ENCODE measurements at regions not wholly inside any gene's neighbourhood (a gene's known extent, or its start where the extent isn't known, plus 50 kb on each side); places are given as distances from the start of the nearest gene placed in this dataset.

- no peak overlapping the region for H3K27ac ChIP-seq (ENCODE audit: low read length, poor library complexity, severe bottlenecking)
- H2BK5ac ChIP-seq (ENCODE audit: low read depth, low read length, poor library complexity, severe bottlenecking), result no peak overlapping the region
- no peak overlapping the region for H4K91ac ChIP-seq (ENCODE audit: low read length)
- no peak overlapping the region for H3K14ac ChIP-seq (ENCODE audit: low read length in 2 of 2)
- 59% methylated on average over 3 of the region's 3 CpGs for WGBS
- H2AK5ac ChIP-seq (ENCODE audit: low read length, severe bottlenecking), result no peak overlapping the region
- peaks cover 16% of the 10 kb centered on the region for H3K9me3 ChIP-seq (ENCODE audit: control insufficient read depth, low read length)
- DNase-seq, result no peak
- no peak overlapping the region for H2BK12ac ChIP-seq (ENCODE audit: low read length in 2 of 2)
- no peak overlapping the region for H4K8ac ChIP-seq (ENCODE audit: low read length)
- no peak overlapping the region for H3K4ac ChIP-seq (ENCODE audit: low read depth in 1 of 2, low read length in 2 of 2)
- no peak overlapping the region for H2AFZ ChIP-seq (ENCODE audit: low read depth, low read length)
- no peak overlapping the region for H3K9ac ChIP-seq (ENCODE audit: low read length)
- no peak overlapping the region for H3K4me3 ChIP-seq (ENCODE audit: insufficient read depth in 1 of 2, low read depth in 1 of 2, low read length in 2 of 2)
- no peak overlapping the region for H2BK120ac ChIP-seq (ENCODE audit: low read depth, low read length)
- no peaks in the 10 kb centered on the region for H3K36me3 ChIP-seq (ENCODE audit: control insufficient read depth in 1 of 2, insufficient read depth in 2 of 2, low read depth in 1 of 2, low read length in 2 of 2)
- H3K18ac ChIP-seq (ENCODE audit: low read depth in 1 of 2, low read length in 2 of 2), result no peak overlapping the region
- no peaks in the 10 kb centered on the region for H3K79me1 ChIP-seq (replicated peaks; ENCODE audit: low read length, poor library complexity, severe bottlenecking)
- H3K27me3 ChIP-seq (ENCODE audit: control insufficient read depth in 1 of 2, insufficient read depth in 1 of 2, low read length in 2 of 2), result no peaks in the 10 kb centered on the region
- H3K4me2 ChIP-seq (ENCODE audit: low read length, poor library complexity, severe bottlenecking), result no peak overlapping the region
- no peak overlapping the region for H3K23ac ChIP-seq (ENCODE audit: low read length in 2 of 2)
- H3K4me1 ChIP-seq (ENCODE audit: control insufficient read depth, insufficient read depth, low read depth, low read length), result no peaks in the 10 kb centered on the region
- H2BK15ac ChIP-seq (ENCODE audit: low read depth, poor library complexity, severe bottlenecking), result no peak overlapping the region
These were observed 2098.7 kb upstream of the WWC1 start for GRCh38 chr5:166192696-166193095.

GRCh38 chr5:166195981-166196380, 2095.5 kb upstream of the WWC1 start:
- Histone ChIP-seq H3K79me1 (replicated peaks; ENCODE audit: low read length, poor library complexity, severe bottlenecking) (no peaks in the 10 kb centered on the region), H3K18ac (ENCODE audit: low read depth in 1 of 2, low read length in 2 of 2) (no peak overlapping the region), H2BK12ac (ENCODE audit: low read length in 2 of 2) (no peak overlapping the region), H3K4me3 (ENCODE audit: insufficient read depth in 1 of 2, low read depth in 1 of 2, low read length in 2 of 2) (no peak overlapping the region), H4K91ac (ENCODE audit: low read length) (no peak overlapping the region), H3K9ac (ENCODE audit: low read length) (no peak overlapping the region), H2AK5ac (ENCODE audit: low read length, severe bottlenecking) (no peak overlapping the region), H3K27ac (ENCODE audit: low read length, poor library complexity, severe bottlenecking) (no peak overlapping the region), H2BK5ac (ENCODE audit: low read depth, low read length, poor library complexity, severe bottlenecking) (no peak overlapping the region), H2BK15ac (ENCODE audit: low read depth, poor library complexity, severe bottlenecking) (no peak overlapping the region), H3K4me1 (ENCODE audit: control insufficient read depth, insufficient read depth, low read depth, low read length) (no peaks in the 10 kb centered on the region), H4K8ac (ENCODE audit: low read length) (no peak overlapping the region), H3K36me3 (ENCODE audit: control insufficient read depth in 1 of 2, insufficient read depth in 2 of 2, low read depth in 1 of 2, low read length in 2 of 2) (no peaks in the 10 kb centered on the region), H3K9me3 (ENCODE audit: control insufficient read depth, low read length) (peaks cover 6% of the 10 kb centered on the region), H3K4me2 (ENCODE audit: low read length, poor library complexity, severe bottlenecking) (no peak overlapping the region), H3K4ac (ENCODE audit: low read depth in 1 of 2, low read length in 2 of 2) (no peak overlapping the region), H2BK120ac (ENCODE audit: low read depth, low read length) (no peak overlapping the region), H3K14ac (ENCODE audit: low read length in 2 of 2) (no peak overlapping the region), H2AFZ (ENCODE audit: low read depth, low read length) (no peak overlapping the region), H3K27me3 (ENCODE audit: control insufficient read depth in 1 of 2, insufficient read depth in 1 of 2, low read length in 2 of 2) (no peaks in the 10 kb centered on the region), H3K23ac (ENCODE audit: low read length in 2 of 2) (no peak overlapping the region)
- 93% methylated on average over 2 of the region's 3 CpGs for WGBS
- DNase-seq, result no peak

- Histone ChIP-seq H3K9ac (ENCODE audit: low read length) (no peak overlapping the region), H3K4me1 (ENCODE audit: control insufficient read depth, insufficient read depth, low read depth, low read length) (no peaks in the 10 kb centered on the region), H3K4me3 (ENCODE audit: insufficient read depth in 1 of 2, low read depth in 1 of 2, low read length in 2 of 2) (no peak overlapping the region)
These were observed 2090.9 kb upstream of the WWC1 start for GRCh38 chr5:166200532-166200931.

GRCh38 chr5:166211640-166212039, 2079.8 kb upstream of the WWC1 start:
- no peak overlapping the region for H3K27ac ChIP-seq (ENCODE audit: low read length, poor library complexity, severe bottlenecking)
- no peaks in the 10 kb centered on the region for H3K79me1 ChIP-seq (replicated peaks; ENCODE audit: low read length, poor library complexity, severe bottlenecking)
- H3K9ac ChIP-seq (ENCODE audit: low read length), result no peak overlapping the region
- DNase-seq, result no peak
- H2BK12ac ChIP-seq (ENCODE audit: low read length in 2 of 2), result no peak overlapping the region
- no peak overlapping the region for H2AFZ ChIP-seq (ENCODE audit: low read depth, low read length)
- H3K4me3 ChIP-seq (ENCODE audit: insufficient read depth in 1 of 2, low read depth in 1 of 2, low read length in 2 of 2), result no peak overlapping the region
- no peak overlapping the region for H3K18ac ChIP-seq (ENCODE audit: low read depth in 1 of 2, low read length in 2 of 2)
- no peak overlapping the region for H2BK5ac ChIP-seq (ENCODE audit: low read depth, low read length, poor library complexity, severe bottlenecking)
- H3K4me2 ChIP-seq (ENCODE audit: low read length, poor library complexity, severe bottlenecking), result no peak overlapping the region
- 85% methylated on average over 3 of the region's 3 CpGs for WGBS
- no peak overlapping the region for H4K8ac ChIP-seq (ENCODE audit: low read length)
- H2BK120ac ChIP-seq (ENCODE audit: low read depth, low read length), result no peak overlapping the region
- peaks cover 26% of the 10 kb centered on the region for H3K9me3 ChIP-seq (ENCODE audit: control insufficient read depth, low read length)
- H3K14ac ChIP-seq (ENCODE audit: low read length in 2 of 2), result no peak overlapping the region
- H3K4ac ChIP-seq (ENCODE audit: low read depth in 1 of 2, low read length in 2 of 2), result no peak overlapping the region
- H3K36me3 ChIP-seq (ENCODE audit: control insufficient read depth in 1 of 2, insufficient read depth in 2 of 2, low read depth in 1 of 2, low read length in 2 of 2), result no peaks in the 10 kb centered on the region
- H3K23ac ChIP-seq (ENCODE audit: low read length in 2 of 2), result no peak overlapping the region
- H3K4me1 ChIP-seq (ENCODE audit: control insufficient read depth, insufficient read depth, low read depth, low read length), result no peaks in the 10 kb centered on the region
- no peaks in the 10 kb centered on the region for H3K27me3 ChIP-seq (ENCODE audit: control insufficient read depth in 1 of 2, insufficient read depth in 1 of 2, low read length in 2 of 2)
- no peak overlapping the region for H4K91ac ChIP-seq (ENCODE audit: low read length)
- H2BK15ac ChIP-seq (ENCODE audit: low read depth, poor library complexity, severe bottlenecking), result no peak overlapping the region
- H2AK5ac ChIP-seq (ENCODE audit: low read length, severe bottlenecking), result no peak overlapping the region

More at GRCh38 chr5:166200532-166200931, 2090.9 kb upstream of the WWC1 start:
- no peaks in the 10 kb centered on the region for H3K27me3 ChIP-seq (ENCODE audit: control insufficient read depth in 1 of 2, insufficient read depth in 1 of 2, low read length in 2 of 2)
- H3K27ac ChIP-seq (ENCODE audit: low read length, poor library complexity, severe bottlenecking), result no peak overlapping the region
- H2AFZ ChIP-seq (ENCODE audit: low read depth, low read length), result no peak overlapping the region
- no peak overlapping the region for H3K18ac ChIP-seq (ENCODE audit: low read depth in 1 of 2, low read length in 2 of 2)
- no CpG with 5 or more reads among the region's 2 CpGs for WGBS
- H3K4ac ChIP-seq (ENCODE audit: low read depth in 1 of 2, low read length in 2 of 2), result no peak overlapping the region
- no peak overlapping the region for H2BK15ac ChIP-seq (ENCODE audit: low read depth, poor library complexity, severe bottlenecking)
- H3K4me2 ChIP-seq (ENCODE audit: low read length, poor library complexity, severe bottlenecking), result no peak overlapping the region
- no peak overlapping the region for H3K23ac ChIP-seq (ENCODE audit: low read length in 2 of 2)
- H3K14ac ChIP-seq (ENCODE audit: low read length in 2 of 2), result no peak overlapping the region
- H4K91ac ChIP-seq (ENCODE audit: low read length), result no peak overlapping the region
- no peak overlapping the region for H2AK5ac ChIP-seq (ENCODE audit: low read length, severe bottlenecking)
- H3K9me3 ChIP-seq (ENCODE audit: control insufficient read depth, low read length), result peaks cover 12% of the 10 kb centered on the region
- DNase-seq, result no peak
- no peak overlapping the region for H2BK12ac ChIP-seq (ENCODE audit: low read length in 2 of 2)
- no peaks in the 10 kb centered on the region for H3K79me1 ChIP-seq (replicated peaks; ENCODE audit: low read length, poor library complexity, severe bottlenecking)
- H3K36me3 ChIP-seq (ENCODE audit: control insufficient read depth in 1 of 2, insufficient read depth in 2 of 2, low read depth in 1 of 2, low read length in 2 of 2), result no peaks in the 10 kb centered on the region
- no peak overlapping the region for H4K8ac ChIP-seq (ENCODE audit: low read length)
- no peak overlapping the region for H2BK120ac ChIP-seq (ENCODE audit: low read depth, low read length)
- no peak overlapping the region for H2BK5ac ChIP-seq (ENCODE audit: low read depth, low read length, poor library complexity, severe bottlenecking)
